ENCODE measurements at regions not wholly inside any gene's neighbourhood (a gene's known extent, or its start where the extent isn't known, plus 50 kb on each side); places are given as distances from the start of the nearest gene placed in this dataset.

GRCh38 chr15:81950841-81951414 is 94.9 kb downstream of the MEX3B start (continued):
- TF ChIP-seq ZNF232 (CRISPR knock-in tag; IDR thresholded peaks at IDR 0.05), result no peak
- TF ChIP-seq ZNF639 (CRISPR knock-in tag; conservative IDR thresholded peaks at IDR 0.05 in 1 of 2, IDR thresholded peaks at IDR 0.05 in 1 of 2), result no peak
- no peak for TF ChIP-seq DACH1 (IDR thresholded peaks at IDR 0.05; ENCODE audit: partially characterized antibody)
- TF ChIP-seq ZNF165 (CRISPR knock-in tag; IDR thresholded peaks at IDR 0.05; ENCODE audit: borderline replicate concordance), result no peak
- no peak for TF ChIP-seq ZNF197 (CRISPR knock-in tag; IDR thresholded peaks at IDR 0.05; ENCODE audit: low read depth)
- peak; percentile 30 for TF ChIP-seq MEIS2 (IDR thresholded peaks at IDR 0.05; ENCODE audit: partially characterized antibody)
- TF ChIP-seq NFYB (IDR thresholded peaks at IDR 0.05; ENCODE audit: extremely low read depth, insufficient read length), result peak; percentile 22
- TF ChIP-seq PBX2 (CRISPR knock-in tag; IDR thresholded peaks at IDR 0.05; ENCODE audit: low read depth), result no peak
- no peak for TF ChIP-seq PBX2 (tag; conservative IDR thresholded peaks at IDR 0.05; ENCODE audit: low read depth)
- TF ChIP-seq TCF15 (CRISPR knock-in tag; IDR thresholded peaks at IDR 0.05), result no peak
- no peak for TF ChIP-seq THAP7 (CRISPR knock-in tag; IDR thresholded peaks at IDR 0.05)
- no peak for TF ChIP-seq ZNF146 (CRISPR knock-in tag; IDR thresholded peaks at IDR 0.05; ENCODE audit: unreplicated experiment)
- TF ChIP-seq ZNF584 (CRISPR knock-in tag; IDR thresholded peaks at IDR 0.05; ENCODE audit: low read depth), result no peak
- TF ChIP-seq PKNOX1 (IDR thresholded peaks at IDR 0.05), result 0 out of 2 replicates have a peak, but pooled peaks have one; percentile 30
- 0 out of 2 replicates have a peak, but pooled peaks have one; percentile 28 for TF ChIP-seq ADNP (tag; IDR thresholded peaks at IDR 0.05)
- no peak for TF ChIP-seq CLOCK (CRISPR knock-in tag; IDR thresholded peaks at IDR 0.05; ENCODE audit: borderline replicate concordance)
- TF ChIP-seq FOXA3 (CRISPR knock-in tag; conservative IDR thresholded peaks at IDR 0.05 in 1 of 2, IDR thresholded peaks at IDR 0.05 in 1 of 2), result peak in 1 of 2 experiments; percentile 69; a peak in 2 of 4 replicates
